Stimulated activated naive B cell treated with anti-CD40 and anti-IgM and Interleukin-4, amounts not matched to agents 10 μg/mL and 1 μg/mL and 100 μg/mL, for 72 hours (primary cell): ENCODE measurements at regions not wholly inside any gene's neighbourhood (a gene's known extent, or its start where the extent isn't known, plus 50 kb on each side); places are given as distances from the start of the nearest gene placed in this dataset.
"Not testable (repeated sequence)": the region's sequence is repeated elsewhere in the genome, so short reads cannot be mapped to it uniquely, and the experiment has no call there.

Source experiments
- ATAC-seq, 2 donors: fragments of 150-1000 bp; cut with Tn5 transposase; replicated peaks; 2 replicates each; pipeline ENCODE4 v1.10.0; 2021; ENCODE audit warnings: moderate library complexity in 1 of 2
- DNase-seq: peaks from one replicate; pipeline ENCODE4 v3.0.0; 2021
- H3K27ac Mint-ChIP-seq: one replicate; pipeline ENCODE4 v1.8.0; 2022; ENCODE audit warnings: mild to moderate bottlenecking, mixed read lengths
- H3K27me3 Mint-ChIP-seq, 2 donors: one replicate each; pipeline ENCODE4 v1.8.0; 2022; ENCODE audit warnings: mixed read lengths in 2 of 2
- H3K36me3 Mint-ChIP-seq, 2 donors: one replicate each; pipeline ENCODE4 v1.8.0; 2022; ENCODE audit warnings: mixed read lengths in 2 of 2, mild to moderate bottlenecking in 1 of 2
- H3K4me1 Mint-ChIP-seq, 2 donors: one replicate each; pipeline ENCODE4 v1.8.0; 2022; ENCODE audit warnings: mixed read lengths in 2 of 2, mild to moderate bottlenecking in 1 of 2
- H3K4me3 Mint-ChIP-seq, 2 donors: one replicate each; pipeline ENCODE4 v1.8.0; 2022; ENCODE audit warnings: mild to moderate bottlenecking in 2 of 2, mixed read lengths in 2 of 2, moderate library complexity in 1 of 2
- H3K9me3 Mint-ChIP-seq, 2 donors: one replicate each; pipeline ENCODE4 v1.8.0; 2022; ENCODE audit warnings: mixed read lengths in 2 of 2, mild to moderate bottlenecking in 1 of 2

GRCh38 chr18:62458868-62459716 lies 63.7 kb upstream of the ZCCHC2 start:
- no peak for DNase-seq
- H3K27me3 Mint-ChIP-seq, result peaks cover under 1 to 9% of the 10 kb centered on the region in 2 donors
- H3K36me3 Mint-ChIP-seq, result no peaks in the 10 kb centered on the region
- no peak overlapping the region for H3K27ac Mint-ChIP-seq
- peaks cover 0 to 2% of the 10 kb centered on the region in 2 donors for H3K4me1 Mint-ChIP-seq
- no peak overlapping the region for H3K4me3 Mint-ChIP-seq
- no peaks in the 10 kb centered on the region for H3K9me3 Mint-ChIP-seq
- ATAC-seq, result no peak

DNA sequence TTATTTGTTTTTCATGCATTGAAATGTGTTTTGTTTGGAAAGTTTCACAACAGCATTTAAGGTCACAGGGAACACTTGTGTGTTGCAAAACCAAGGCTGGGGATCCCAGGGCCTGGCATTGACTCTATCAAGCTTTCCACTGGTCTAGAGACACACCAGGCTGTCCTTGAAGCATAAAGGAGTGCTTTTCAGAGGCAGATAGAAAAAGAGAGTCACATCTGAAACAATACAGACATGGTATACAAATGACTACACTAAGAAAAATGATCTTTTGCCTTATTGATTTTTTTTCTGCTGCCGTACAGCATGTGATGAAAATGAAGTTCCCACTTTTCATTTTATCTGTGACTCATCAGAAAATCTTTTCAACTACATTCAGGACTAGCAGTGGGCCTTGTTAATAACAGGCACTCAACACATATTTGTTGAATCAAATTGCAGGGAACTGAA lies 61.9 kb upstream of the ZCCHC2 start:
- Mint-ChIP-seq H3K4me1 (peaks cover 0 to 2% of the 10 kb centered on the region in 2 donors), H3K36me3 (no peaks in the 10 kb centered on the region), H3K9me3 (no peaks in the 10 kb centered on the region), H3K4me3 (no peak overlapping the region), H3K27me3 (peaks cover 0 to 8% of the 10 kb centered on the region in 2 donors), H3K27ac (no peak overlapping the region)
- ATAC-seq, result no peak
- DNase-seq, result no peak

GRCh38 chr18:62461591-62461990 lies 61.2 kb upstream of the ZCCHC2 start:
- H3K9me3 Mint-ChIP-seq, result no peaks in the 10 kb centered on the region
- H3K36me3 Mint-ChIP-seq, result no peaks in the 10 kb centered on the region
- DNase-seq, result no peak
- H3K4me3 Mint-ChIP-seq, result no peak overlapping the region
- H3K4me1 Mint-ChIP-seq, result peaks cover 0 to 2% of the 10 kb centered on the region in 2 donors
- ATAC-seq, result no peak
- no peak overlapping the region for H3K27ac Mint-ChIP-seq
- H3K27me3 Mint-ChIP-seq, result peaks cover 0 to 8% of the 10 kb centered on the region in 2 donors

DNA sequence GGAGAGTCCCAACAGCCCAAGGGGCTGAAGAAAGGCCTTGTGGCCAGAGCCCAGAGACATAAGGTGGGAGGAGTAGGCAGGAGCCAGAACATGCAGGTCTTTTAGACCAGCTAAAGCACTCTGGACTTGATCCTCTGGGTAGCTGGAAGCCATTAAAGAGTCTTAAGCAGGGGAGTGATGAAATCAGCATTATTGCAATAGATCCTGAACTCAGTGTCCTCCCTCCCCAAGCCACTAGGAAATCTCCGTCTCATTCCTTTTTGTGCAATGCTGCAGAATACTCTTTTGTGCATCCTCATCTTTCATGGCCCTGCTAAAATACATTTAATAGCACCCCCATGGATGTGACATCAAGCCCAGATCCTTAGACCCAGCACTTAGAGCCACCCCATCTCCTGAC lies 58.6 kb upstream of the ZCCHC2 start:
- ATAC-seq (no peak), DNase-seq (no peak)
- Mint-ChIP-seq H3K27me3 (peaks cover 0 to 8% of the 10 kb centered on the region in 2 donors), H3K9me3 (peaks cover 6 to 7% of the 10 kb centered on the region in 2 donors), H3K4me3 (no peak overlapping the region), H3K27ac (no peak overlapping the region), H3K4me1 (no peaks in the 10 kb centered on the region), H3K36me3 (peaks cover 1 to 3% of the 10 kb centered on the region in 2 donors)

DNA sequence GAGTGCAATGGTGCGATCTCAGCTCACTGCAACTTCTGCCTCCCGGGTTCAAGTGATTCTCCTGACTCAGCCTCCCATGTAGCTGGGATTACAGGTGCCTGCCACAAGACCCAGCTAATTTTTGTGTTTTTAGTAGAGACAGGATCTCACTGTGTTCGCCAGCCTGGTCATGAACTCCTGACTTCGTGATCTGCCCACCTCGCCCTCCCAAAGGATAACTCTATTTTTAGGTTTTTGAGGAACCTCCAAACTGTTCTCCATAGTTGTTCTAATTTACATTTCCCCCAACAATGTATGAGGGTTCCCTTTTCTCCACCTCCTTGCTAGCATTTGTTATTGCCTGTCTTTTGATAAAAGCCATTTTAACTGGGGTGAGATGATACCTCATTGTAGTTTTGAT lies 53.7 kb upstream of the ZCCHC2 start:
- Mint-ChIP-seq H3K27me3 (peaks cover 15 to 35% of the 10 kb centered on the region in 2 donors), H3K9me3 (peaks cover 30 to 32% of the 10 kb centered on the region in 2 donors)
- not testable (repeated sequence) for H3K4me1 Mint-ChIP-seq, H3K36me3 Mint-ChIP-seq, DNase-seq, H3K4me3 Mint-ChIP-seq, ATAC-seq, H3K27ac Mint-ChIP-seq
